OCI-LY7 (cell line): ENCODE measurements at regions not wholly inside any gene's neighbourhood (a gene's known extent, or its start where the extent isn't known, plus 50 kb on each side); places are given as distances from the start of the nearest gene placed in this dataset. TPM values are rescaled to one million over a fixed set of nuclear protein-coding genes. Genes with fewer than 3 reads are reported as not detected.
"Not testable (repeated sequence)": the region's sequence is repeated elsewhere in the genome, so short reads cannot be mapped to it uniquely, and the experiment has no call there.

Experiments used
- BruUV-seq: library from RNA; stranded (reverse); fragments of 400-500 nt; replicated peaks from 2 replicates; lab custom pipeline; 2021; lab: Mats Ljungman, UMichigan
- CTCF ChIA-PET: fragments of 300-600 bp; sonication (Branson Sonifier 250); formaldehyde crosslinking; loops from one replicate; lab custom pipeline; 2022; ENCODE audit warnings: antibody characterized with exemption; ENCODE audit not compliant: unreplicated experiment; lab: Charles Lee
- POLR2A ChIA-PET: fragments of 300-600 bp; sonication (Branson Sonifier 250); formaldehyde crosslinking; loops from one replicate; lab custom pipeline; 2022; ENCODE audit warnings: antibody characterized with exemption; lab: Charles Lee
- DNase-seq: peaks from one replicate; pipeline ENCODE4 v3.0.0-alpha.2; 2015; ENCODE audit warnings: low spot score
- H2AFZ ChIP-seq: fragments of 200-600 bp; sonication (generic), shearing (Covaris generic); 2 replicates; pipeline ENCODE4 v1.6.1; 2014; ENCODE audit warnings: mild to moderate bottlenecking, antibody characterized with exemption, low read length, moderate library complexity
- H3K27ac ChIP-seq: fragments of 200-600 bp; sonication (generic); 2 replicates; pipeline ENCODE4 v1.5.1; 2014; ENCODE audit warnings: mixed run types, low read depth, mild to moderate bottlenecking, moderate library complexity, low read length, inconsistent platforms; ENCODE audit not compliant: poor library complexity, severe bottlenecking
- H3K36me3 ChIP-seq: fragments of 200-600 bp; sonication (generic); 2 replicates; pipeline ENCODE4 v1.6.1; 2014; ENCODE audit warnings: mild to moderate bottlenecking, antibody characterized with exemption, low read length, moderate library complexity, mixed read lengths; ENCODE audit not compliant: insufficient read depth
- H3K4me1 ChIP-seq: fragments of 200-600 bp; sonication (generic); 2 replicates; pipeline ENCODE4 v1.5.1; 2014; ENCODE audit warnings: mild to moderate bottlenecking, low read length; ENCODE audit not compliant: insufficient read depth, poor library complexity, severe bottlenecking
- H3K4me2 ChIP-seq: fragments of 200-600 bp; sonication (generic); 2 replicates; pipeline ENCODE4 v1.6.1; 2014; ENCODE audit warnings: mild to moderate bottlenecking, low read length
- H3K4me3 ChIP-seq: fragments of 200-600 bp; sonication (generic); 2 replicates; pipeline ENCODE4 v1.5.1; 2014; ENCODE audit warnings: mild to moderate bottlenecking, low read depth, low read length; ENCODE audit not compliant: poor library complexity, severe bottlenecking
- H3K79me2 ChIP-seq: fragments of 200-600 bp; sonication (generic); 2 replicates; pipeline ENCODE4 v1.6.1; 2016; ENCODE audit warnings: low read depth, mild to moderate bottlenecking, low read length, moderate library complexity, mixed read lengths; ENCODE audit not compliant: insufficient read depth
- H3K9me2 ChIP-seq: fragments of 200-600 bp; sonication (generic); 2 replicates; pipeline ENCODE4 v1.6.1; 2016; ENCODE audit warnings: mild to moderate bottlenecking, low read length, mixed read lengths; ENCODE audit not compliant: insufficient read depth
- H3K9me3 ChIP-seq: fragments of 200-600 bp; sonication (generic); 2 replicates; pipeline ENCODE4 v1.6.1; 2014; ENCODE audit warnings: mild to moderate bottlenecking, mixed run types, low read length, mixed read lengths
- H4K20me1 ChIP-seq: fragments of 200-600 bp; sonication (generic); 2 replicates; pipeline ENCODE4 v1.6.1; 2014; ENCODE audit warnings: mild to moderate bottlenecking, antibody characterized with exemption, low read length, moderate library complexity, mixed read lengths; ENCODE audit not compliant: insufficient read depth
- intact Hi-C: fragments of 100-400 bp; cut with micrococcal nuclease; formaldehyde crosslinking; loops from one replicate; pipeline ENCODE4 v1.10.0; 2022; ENCODE audit not compliant: unreplicated experiment
- small RNA-seq: library from RNA; depleted of rRNA; stranded (forward); fragments of <200 nt; gene quantifications from one replicate; pipeline ENCODE3, GENCODE V24; 2014

GRCh38 chrY:16329135-16329820 is 1550.7 kb downstream of the CDY2B start:
- H3K4me3 ChIP-seq, CTCF ChIA-PET, H3K9me3 ChIP-seq, H3K79me2 ChIP-seq, H3K9me2 ChIP-seq, H3K36me3 ChIP-seq, POLR2A ChIA-PET, H3K27ac ChIP-seq, DNase-seq, H2AFZ ChIP-seq, H3K4me1 ChIP-seq, BruUV-seq, H3K4me2 ChIP-seq, intact Hi-C loops, H4K20me1 ChIP-seq: not testable (repeated sequence)

Small RNA genes in the stretch of these regions (small RNA-seq; reads per million reads assigned to genes)
- gene RNU6-184P, result not detected
